ENCODE measurements at regions not wholly inside any gene's neighbourhood (a gene's known extent, or its start where the extent isn't known, plus 50 kb on each side); places are given as distances from the start of the nearest gene placed in this dataset.

- no peaks in the 10 kb centered on the region for H3K27me3 ChIP-seq (ENCODE audit: control insufficient read depth, insufficient read depth, low read length)
- H3K4me3 ChIP-seq (ENCODE audit: low read depth, low read length), result no peak overlapping the region
- H3K4me1 ChIP-seq, result no peaks in the 10 kb centered on the region
- no peaks in the 10 kb centered on the region for H3K36me3 ChIP-seq (ENCODE audit: control insufficient read depth, insufficient read depth, low read length)
- H3K79me2 ChIP-seq, result no peaks in the 10 kb centered on the region
- H3K9ac ChIP-seq, result no peak overlapping the region
- H3K4me2 ChIP-seq (ENCODE audit: low read length), result no peak overlapping the region
- H3K9me3 ChIP-seq (ENCODE audit: control insufficient read depth, low read length), result no peaks in the 10 kb centered on the region
- no peak overlapping the region for H3K27ac ChIP-seq
- TF ChIP-seq, protein P1, sequence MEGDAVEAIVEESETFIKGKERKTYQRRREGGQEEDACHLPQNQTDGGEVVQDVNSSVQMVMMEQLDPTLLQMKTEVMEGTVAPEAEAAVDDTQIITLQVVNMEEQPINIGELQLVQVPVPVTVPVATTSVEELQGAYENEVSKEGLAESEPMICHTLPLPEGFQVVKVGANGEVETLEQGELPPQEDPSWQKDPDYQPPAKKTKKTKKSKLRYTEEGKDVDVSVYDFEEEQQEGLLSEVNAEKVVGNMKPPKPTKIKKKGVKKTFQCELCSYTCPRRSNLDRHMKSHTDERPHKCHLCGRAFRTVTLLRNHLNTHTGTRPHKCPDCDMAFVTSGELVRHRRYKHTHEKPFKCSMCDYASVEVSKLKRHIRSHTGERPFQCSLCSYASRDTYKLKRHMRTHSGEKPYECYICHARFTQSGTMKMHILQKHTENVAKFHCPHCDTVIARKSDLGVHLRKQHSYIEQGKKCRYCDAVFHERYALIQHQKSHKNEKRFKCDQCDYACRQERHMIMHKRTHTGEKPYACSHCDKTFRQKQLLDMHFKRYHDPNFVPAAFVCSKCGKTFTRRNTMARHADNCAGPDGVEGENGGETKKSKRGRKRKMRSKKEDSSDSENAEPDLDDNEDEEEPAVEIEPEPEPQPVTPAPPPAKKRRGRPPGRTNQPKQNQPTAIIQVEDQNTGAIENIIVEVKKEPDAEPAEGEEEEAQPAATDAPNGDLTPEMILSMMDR (IDR thresholded peaks at IDR 0.05), result no peak
- no peak overlapping the region for H2AFZ ChIP-seq
These were observed 472.8 kb downstream of the ZIC1 start for GRCh38 chr3:147881933-147882332.

GRCh38 chr3:147886879-147887278 is 477.7 kb downstream of the ZIC1 start:
- H2AFZ ChIP-seq, result no peak overlapping the region
- no peak overlapping the region for H3K9ac ChIP-seq
- no peaks in the 10 kb centered on the region for H3K4me1 ChIP-seq
- TF ChIP-seq, protein P1 (IDR thresholded peaks at IDR 0.05), result no peak
- H3K27ac ChIP-seq, result no peak overlapping the region
- no peaks in the 10 kb centered on the region for H3K9me3 ChIP-seq (ENCODE audit: control insufficient read depth, low read length)
- H3K4me2 ChIP-seq (ENCODE audit: low read length), result no peak overlapping the region
- no peaks in the 10 kb centered on the region for H3K27me3 ChIP-seq (ENCODE audit: control insufficient read depth, insufficient read depth, low read length)
- H3K79me2 ChIP-seq, result no peaks in the 10 kb centered on the region
- no peak overlapping the region for H3K4me3 ChIP-seq (ENCODE audit: low read depth, low read length)
- H3K36me3 ChIP-seq (ENCODE audit: control insufficient read depth, insufficient read depth, low read length), result no peaks in the 10 kb centered on the region

DNA sequence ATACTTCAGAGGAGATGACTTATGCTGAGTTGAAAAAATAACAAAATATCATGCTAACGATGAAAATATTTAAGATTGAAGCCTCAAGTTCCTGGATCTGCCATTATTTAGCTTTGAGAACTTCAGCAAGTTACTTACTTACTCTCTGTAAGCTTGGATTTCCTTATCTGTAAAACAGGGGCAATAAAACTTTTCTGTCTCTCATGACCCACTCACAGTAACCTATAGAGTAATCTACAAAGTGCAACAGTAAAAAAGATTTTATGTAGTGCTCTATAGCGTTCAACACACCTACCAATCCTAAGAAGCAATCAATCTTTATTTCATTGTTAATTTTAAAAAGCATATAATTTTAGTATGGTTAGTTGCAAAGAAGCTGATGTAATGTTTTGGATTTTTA is 478.6 kb downstream of the ZIC1 start:
- TF ChIP-seq, protein P1 (IDR thresholded peaks at IDR 0.05), result no peak
- H3K9ac ChIP-seq, result no peak overlapping the region
- no peaks in the 10 kb centered on the region for H3K4me1 ChIP-seq
- H3K27ac ChIP-seq, result no peak overlapping the region
- H3K9me3 ChIP-seq (ENCODE audit: control insufficient read depth, low read length), result no peaks in the 10 kb centered on the region
- H2AFZ ChIP-seq, result no peak overlapping the region
- no peak overlapping the region for H3K4me3 ChIP-seq (ENCODE audit: low read depth, low read length)
- no peaks in the 10 kb centered on the region for H3K36me3 ChIP-seq (ENCODE audit: control insufficient read depth, insufficient read depth, low read length)
- H3K79me2 ChIP-seq, result no peaks in the 10 kb centered on the region
- no peaks in the 10 kb centered on the region for H3K27me3 ChIP-seq (ENCODE audit: control insufficient read depth, insufficient read depth, low read length)
- no peak overlapping the region for H3K4me2 ChIP-seq (ENCODE audit: low read length)

- Histone ChIP-seq H3K27me3 (ENCODE audit: control insufficient read depth, insufficient read depth, low read length) (no peaks in the 10 kb centered on the region), H3K27ac (no peak overlapping the region), H3K9ac (no peak overlapping the region), H3K4me1 (no peaks in the 10 kb centered on the region), H3K9me3 (ENCODE audit: control insufficient read depth, low read length) (no peaks in the 10 kb centered on the region), H3K79me2 (no peaks in the 10 kb centered on the region), H3K36me3 (ENCODE audit: control insufficient read depth, insufficient read depth, low read length) (no peaks in the 10 kb centered on the region), H3K4me3 (ENCODE audit: low read depth, low read length) (no peak overlapping the region), H2AFZ (no peak overlapping the region), H3K4me2 (ENCODE audit: low read length) (no peak overlapping the region)
- TF ChIP-seq, protein P1 (IDR thresholded peaks at IDR 0.05), result no peak
These were observed 480.9 kb downstream of the ZIC1 start for GRCh38 chr3:147890114-147890513.

GRCh38 chr3:147895509-147895908 is 486.3 kb downstream of the ZIC1 start:
- Histone ChIP-seq H2AFZ (no peak overlapping the region), H3K4me1 (no peaks in the 10 kb centered on the region), H3K27me3 (ENCODE audit: control insufficient read depth, insufficient read depth, low read length) (no peaks in the 10 kb centered on the region), H3K9ac (no peak overlapping the region), H3K79me2 (no peaks in the 10 kb centered on the region), H3K36me3 (ENCODE audit: control insufficient read depth, insufficient read depth, low read length) (no peaks in the 10 kb centered on the region), H3K9me3 (ENCODE audit: control insufficient read depth, low read length) (no peaks in the 10 kb centered on the region), H3K4me3 (ENCODE audit: low read depth, low read length) (no peak overlapping the region), H3K27ac (no peak overlapping the region), H3K4me2 (ENCODE audit: low read length) (no peak overlapping the region)
- TF ChIP-seq, protein P1 (IDR thresholded peaks at IDR 0.05), result no peak

Data from parathyroid adenoma (tissue), 2 donors.